ENCODE measurements at regions not wholly inside any gene's neighbourhood (a gene's known extent, or its start where the extent isn't known, plus 50 kb on each side); places are given as distances from the start of the nearest gene placed in this dataset.

GRCh38 chr2:64374686-64375085 lies 79.3 kb upstream of the LGALSL start:
- in situ Hi-C loops (cut with HindIII; ENCODE audit: low pct_ligation_motif_present, low pct_unique_long_range_greater_than_20kb, low sequenced_read_pairs), result no loop called here
- no peak for DNase-seq

GRCh38 chr2:64376926-64377325 lies 77.0 kb upstream of the LGALSL start:
- no peak for DNase-seq
- in situ Hi-C loops (cut with HindIII; ENCODE audit: low pct_ligation_motif_present, low pct_unique_long_range_greater_than_20kb, low sequenced_read_pairs), result no loop called here

- DNase-seq, result no peak
Measured at GRCh38 chr2:64379186-64379585, 74.8 kb upstream of the LGALSL start.

GRCh38 chr2:64380853-64381527 lies 73.0 kb upstream of the LGALSL start:
- in situ Hi-C loops (cut with HindIII; ENCODE audit: low pct_ligation_motif_present, low pct_unique_long_range_greater_than_20kb, low sequenced_read_pairs), result no loop called here
- no peak for DNase-seq

More at GRCh38 chr2:64379186-64379585, 74.8 kb upstream of the LGALSL start:
- in situ Hi-C loops (cut with HindIII; ENCODE audit: low pct_ligation_motif_present, low pct_unique_long_range_greater_than_20kb, low sequenced_read_pairs), result no loop called here

- DNase-seq, result no peak
- in situ Hi-C loops (cut with HindIII; ENCODE audit: low pct_ligation_motif_present, low pct_unique_long_range_greater_than_20kb, low sequenced_read_pairs), result no loop called here
Measured at GRCh38 chr2:64383016-64383591, 70.9 kb upstream of the LGALSL start.

- no peak for DNase-seq
- in situ Hi-C loops (cut with HindIII; ENCODE audit: low pct_ligation_motif_present, low pct_unique_long_range_greater_than_20kb, low sequenced_read_pairs), result no loop called here
Measured at GRCh38 chr2:64383881-64384280, 70.1 kb upstream of the LGALSL start.

- in situ Hi-C loops (cut with HindIII; ENCODE audit: low pct_ligation_motif_present, low pct_unique_long_range_greater_than_20kb, low sequenced_read_pairs), result no loop called here
- DNase-seq, result no peak
Measured at GRCh38 chr2:64386676-64387075, 67.3 kb upstream of the LGALSL start.

- in situ Hi-C loops (cut with HindIII; ENCODE audit: low pct_ligation_motif_present, low pct_unique_long_range_greater_than_20kb, low sequenced_read_pairs), result no loop called here
- DNase-seq, result no peak
Measured at GRCh38 chr2:64390586-64390985, 63.4 kb upstream of the LGALSL start.

GRCh38 chr2:64391424-64391823 lies 62.5 kb upstream of the LGALSL start:
- no peak for DNase-seq
- in situ Hi-C loops (cut with HindIII; ENCODE audit: low pct_ligation_motif_present, low pct_unique_long_range_greater_than_20kb, low sequenced_read_pairs), result no loop called here

- no peak for DNase-seq
- in situ Hi-C loops (cut with HindIII; ENCODE audit: low pct_ligation_motif_present, low pct_unique_long_range_greater_than_20kb, low sequenced_read_pairs), result no loop called here
Measured at GRCh38 chr2:64391940-64392339, 62.0 kb upstream of the LGALSL start.

GRCh38 chr2:64392529-64392928 lies 61.4 kb upstream of the LGALSL start:
- no peak for DNase-seq
- in situ Hi-C loops (cut with HindIII; ENCODE audit: low pct_ligation_motif_present, low pct_unique_long_range_greater_than_20kb, low sequenced_read_pairs), result no loop called here

- in situ Hi-C loops (cut with HindIII; ENCODE audit: low pct_ligation_motif_present, low pct_unique_long_range_greater_than_20kb, low sequenced_read_pairs), result no loop called here
- no peak for DNase-seq
Measured at GRCh38 chr2:64393383-64394010, 60.5 kb upstream of the LGALSL start.

- DNase-seq, result no peak
- in situ Hi-C loops (cut with HindIII; ENCODE audit: low pct_ligation_motif_present, low pct_unique_long_range_greater_than_20kb, low sequenced_read_pairs), result no loop called here
Measured at GRCh38 chr2:64394153-64394552, 59.8 kb upstream of the LGALSL start.

- in situ Hi-C loops (cut with HindIII; ENCODE audit: low pct_ligation_motif_present, low pct_unique_long_range_greater_than_20kb, low sequenced_read_pairs), result no loop called here
- no peak for DNase-seq
Measured at GRCh38 chr2:64396001-64396400, 58.0 kb upstream of the LGALSL start.

GRCh38 chr2:64396551-64396950 lies 57.4 kb upstream of the LGALSL start:
- no peak for DNase-seq
- in situ Hi-C loops (cut with HindIII; ENCODE audit: low pct_ligation_motif_present, low pct_unique_long_range_greater_than_20kb, low sequenced_read_pairs), result no loop called here

GRCh38 chr2:64398516-64399129 lies 55.3 kb upstream of the LGALSL start:
- in situ Hi-C loops (cut with HindIII; ENCODE audit: low pct_ligation_motif_present, low pct_unique_long_range_greater_than_20kb, low sequenced_read_pairs), result no loop called here
- DNase-seq, result no peak

GRCh38 chr2:64399521-64399920 lies 54.4 kb upstream of the LGALSL start:
- in situ Hi-C loops (cut with HindIII; ENCODE audit: low pct_ligation_motif_present, low pct_unique_long_range_greater_than_20kb, low sequenced_read_pairs), result no loop called here
- no peak for DNase-seq

- in situ Hi-C loops (cut with HindIII; ENCODE audit: low pct_ligation_motif_present, low pct_unique_long_range_greater_than_20kb, low sequenced_read_pairs), result no loop called here
- no peak for DNase-seq
Measured at GRCh38 chr2:64400105-64400728, 53.7 kb upstream of the LGALSL start.

Data from ACHN (cell line).